ENCODE measurements at regions not wholly inside any gene's neighbourhood (a gene's known extent, or its start where the extent isn't known, plus 50 kb on each side); places are given as distances from the start of the nearest gene placed in this dataset.

GRCh38 chr5:4387290-4387689, 752.8 kb upstream of the ADAMTS16 start:
- DNase-seq (ENCODE audit: low read depth) = no peak

GRCh38 chr5:4395752-4396151, 744.4 kb upstream of the ADAMTS16 start:
- DNase-seq (ENCODE audit: low read depth) = no peak

- no peak for DNase-seq (ENCODE audit: low read depth)
Measured at GRCh38 chr5:4405614-4406219, 734.4 kb upstream of the ADAMTS16 start.

GRCh38 chr5:4410151-4410550, 730.0 kb upstream of the ADAMTS16 start:
- no peak for DNase-seq (ENCODE audit: low read depth)

- DNase-seq (ENCODE audit: low read depth) = no peak
Measured at GRCh38 chr5:4411664-4412063, 728.5 kb upstream of the ADAMTS16 start.

GRCh38 chr5:4413996-4414395, 726.1 kb upstream of the ADAMTS16 start:
- no peak for DNase-seq (ENCODE audit: low read depth)

GRCh38 chr5:4418084-4418483, 722.0 kb upstream of the ADAMTS16 start:
- no peak for DNase-seq (ENCODE audit: low read depth)

- DNase-seq (ENCODE audit: low read depth) = no peak
Measured at GRCh38 chr5:4419281-4419680, 720.8 kb upstream of the ADAMTS16 start.

GRCh38 chr5:4420177-4420576, 720.0 kb upstream of the ADAMTS16 start:
- no peak for DNase-seq (ENCODE audit: low read depth)

- DNase-seq (ENCODE audit: low read depth) = no peak
Measured at GRCh38 chr5:4420681-4421080, 719.4 kb upstream of the ADAMTS16 start.

GRCh38 chr5:4422247-4422646, 717.9 kb upstream of the ADAMTS16 start:
- DNase-seq (ENCODE audit: low read depth) = no peak

GRCh38 chr5:4424895-4425294, 715.2 kb upstream of the ADAMTS16 start:
- DNase-seq (ENCODE audit: low read depth) = no peak

GRCh38 chr5:4440536-4440935, 699.6 kb upstream of the ADAMTS16 start:
- no peak for DNase-seq (ENCODE audit: low read depth)

- no peak for DNase-seq (ENCODE audit: low read depth)
Measured at GRCh38 chr5:4442221-4442620, 697.9 kb upstream of the ADAMTS16 start.

- DNase-seq (ENCODE audit: low read depth) = no peak
Measured at GRCh38 chr5:4447657-4448056, 692.5 kb upstream of the ADAMTS16 start.

- no peak for DNase-seq (ENCODE audit: low read depth)
Measured at GRCh38 chr5:4453655-4454054, 686.5 kb upstream of the ADAMTS16 start.

GRCh38 chr5:4479426-4479825, 660.7 kb upstream of the ADAMTS16 start:
- DNase-seq (ENCODE audit: low read depth) = no peak

GRCh38 chr5:4480528-4481349, 659.4 kb upstream of the ADAMTS16 start:
- no peak for DNase-seq (ENCODE audit: low read depth)

- DNase-seq (ENCODE audit: low read depth) = no peak
Measured at GRCh38 chr5:4487581-4487980, 652.5 kb upstream of the ADAMTS16 start.

- no peak for DNase-seq (ENCODE audit: low read depth)
Measured at GRCh38 chr5:4511996-4512656, 628.0 kb upstream of the ADAMTS16 start.

GRCh38 chr5:4513381-4513780, 626.7 kb upstream of the ADAMTS16 start:
- DNase-seq (ENCODE audit: low read depth) = no peak

- DNase-seq (ENCODE audit: low read depth) = no peak
Measured at GRCh38 chr5:4514067-4514648, 626.0 kb upstream of the ADAMTS16 start.

All from HS-27A (cell line).